Endothelial cell (in vitro differentiated cells): ENCODE measurements at regions not wholly inside any gene's neighbourhood (a gene's known extent, or its start where the extent isn't known, plus 50 kb on each side); places are given as distances from the start of the nearest gene placed in this dataset.

Experiments
- DNase-seq: peaks from one replicate; pipeline ENCODE4 v3.0.0; 2021; ENCODE audit warnings: low spot score
- H3K27ac Mint-ChIP-seq: one replicate; pipeline ENCODE4 v1.8.0; 2021; ENCODE audit warnings: mixed read lengths, inconsistent platforms; ENCODE audit not compliant: unreplicated experiment
- H3K27me3 Mint-ChIP-seq: one replicate; pipeline ENCODE4 v1.8.0; 2021; ENCODE audit warnings: mild to moderate bottlenecking, moderate library complexity, mixed read lengths, inconsistent platforms; ENCODE audit not compliant: unreplicated experiment
- H3K36me3 Mint-ChIP-seq: one replicate; pipeline ENCODE4 v1.8.0; 2021; ENCODE audit warnings: mild to moderate bottlenecking, low read depth, mixed read lengths, inconsistent platforms; ENCODE audit not compliant: unreplicated experiment
- H3K4me1 Mint-ChIP-seq: one replicate; pipeline ENCODE4 v1.8.0; 2021; ENCODE audit warnings: mild to moderate bottlenecking, mixed read lengths, inconsistent platforms; ENCODE audit not compliant: unreplicated experiment
- H3K4me3 Mint-ChIP-seq: one replicate; pipeline ENCODE4 v1.8.0; 2021; ENCODE audit warnings: mild to moderate bottlenecking, mixed read lengths, inconsistent platforms; ENCODE audit not compliant: unreplicated experiment
- H3K9me3 Mint-ChIP-seq: one replicate; pipeline ENCODE4 v1.8.0; 2021; ENCODE audit warnings: mixed read lengths, inconsistent platforms; ENCODE audit not compliant: unreplicated experiment
- CTCF ChIP-seq: fragments of 200-600 bp; sonication (generic); IDR thresholded peaks from one replicate; pipeline ENCODE4 v1.5.0; 2021; ENCODE audit warnings: antibody characterized with exemption; ENCODE audit not compliant: unreplicated experiment

- H3K4me3 Mint-ChIP-seq, result no peak overlapping the region
- no peak for DNase-seq
- H3K9me3 Mint-ChIP-seq, result no peaks in the 10 kb centered on the region
- peaks cover 7% of the 10 kb centered on the region for H3K36me3 Mint-ChIP-seq
- H3K27ac Mint-ChIP-seq, result no peak overlapping the region
- H3K4me1 Mint-ChIP-seq, result peaks cover 31% of the 10 kb centered on the region
- H3K27me3 Mint-ChIP-seq, result peaks cover 16% of the 10 kb centered on the region
- TF ChIP-seq CTCF, result no peak
These were observed 138.8 kb upstream of the ID2 start for GRCh38 chr2:8543060-8543382.

GRCh38 chr2:8543383-8544170 is 138.3 kb upstream of the ID2 start:
- H3K27me3 Mint-ChIP-seq, result peaks cover 14% of the 10 kb centered on the region
- TF ChIP-seq CTCF, result no peak
- no peak for DNase-seq
- H3K4me3 Mint-ChIP-seq, result no peak overlapping the region
- H3K36me3 Mint-ChIP-seq, result peaks cover 7% of the 10 kb centered on the region
- H3K9me3 Mint-ChIP-seq, result no peaks in the 10 kb centered on the region
- no peak overlapping the region for H3K27ac Mint-ChIP-seq
- peaks cover 31% of the 10 kb centered on the region for H3K4me1 Mint-ChIP-seq

- Mint-ChIP-seq H3K36me3 (peaks cover 7% of the 10 kb centered on the region), H3K27ac (no peak overlapping the region), H3K9me3 (no peaks in the 10 kb centered on the region), H3K4me3 (no peak overlapping the region), H3K27me3 (peaks cover 14% of the 10 kb centered on the region), H3K4me1 (peaks cover 35% of the 10 kb centered on the region)
- DNase-seq, result no peak
- TF ChIP-seq CTCF, result no peak
These were observed 137.6 kb upstream of the ID2 start for GRCh38 chr2:8544171-8544785.

- no peak overlapping the region for H3K4me3 Mint-ChIP-seq
- no peak for DNase-seq
- H3K9me3 Mint-ChIP-seq, result no peaks in the 10 kb centered on the region
- H3K36me3 Mint-ChIP-seq, result peaks cover 7% of the 10 kb centered on the region
- peaks cover 14% of the 10 kb centered on the region for H3K27me3 Mint-ChIP-seq
- no peak overlapping the region for H3K27ac Mint-ChIP-seq
- TF ChIP-seq CTCF, result no peak
- peaks cover 29% of the 10 kb centered on the region for H3K4me1 Mint-ChIP-seq
These were observed 136.8 kb upstream of the ID2 start for GRCh38 chr2:8544786-8545694.
